GF-D8 (cell line): ENCODE measurements at regions not wholly inside any gene's neighbourhood (a gene's known extent, or its start where the extent isn't known, plus 50 kb on each side); places are given as distances from the start of the nearest gene placed in this dataset.

Experiments
- DNase-seq: peaks from one replicate; lab custom pipeline; 2025; lab: John Stamatoyannopoulos, UW

- no peak for DNase-seq
Observed at GRCh38 chr5:124463851-124464250, 282.6 kb downstream of the ZNF608 start.

- no peak for DNase-seq
Observed at GRCh38 chr5:124462751-124463150, 283.7 kb downstream of the ZNF608 start.

- DNase-seq = no peak
Observed at GRCh38 chr5:124461941-124462340, 284.5 kb downstream of the ZNF608 start.

GRCh38 chr5:124461157-124461556, 285.3 kb downstream of the ZNF608 start:
- no peak for DNase-seq

- no peak for DNase-seq
Observed at GRCh38 chr5:124460642-124461041, 285.8 kb downstream of the ZNF608 start.

GRCh38 chr5:124459984-124460383, 286.5 kb downstream of the ZNF608 start:
- DNase-seq = no peak

GRCh38 chr5:124457901-124458300, 288.5 kb downstream of the ZNF608 start:
- no peak for DNase-seq

GRCh38 chr5:124457101-124457500, 289.3 kb downstream of the ZNF608 start:
- DNase-seq = no peak

GRCh38 chr5:124456249-124456648, 290.2 kb downstream of the ZNF608 start:
- DNase-seq = no peak

- DNase-seq = no peak
Observed at GRCh38 chr5:124454081-124454480, 292.4 kb downstream of the ZNF608 start.

GRCh38 chr5:124453221-124454051, 293.0 kb downstream of the ZNF608 start:
- DNase-seq = no peak

GRCh38 chr5:124452412-124452811, 294.0 kb downstream of the ZNF608 start:
- DNase-seq = no peak

- DNase-seq = no peak
Observed at GRCh38 chr5:124451721-124452383, 294.6 kb downstream of the ZNF608 start.

- DNase-seq = no peak
Observed at GRCh38 chr5:124446120-124446519, 300.3 kb downstream of the ZNF608 start.

GRCh38 chr5:124445070-124445619, 301.3 kb downstream of the ZNF608 start:
- DNase-seq = no peak

- no peak for DNase-seq
Observed at GRCh38 chr5:124444147-124444775, 302.2 kb downstream of the ZNF608 start.

- DNase-seq = no peak
Observed at GRCh38 chr5:124440471-124440870, 306.0 kb downstream of the ZNF608 start.

GRCh38 chr5:124439609-124440008, 306.8 kb downstream of the ZNF608 start:
- no peak for DNase-seq

- no peak for DNase-seq
Observed at GRCh38 chr5:124438903-124439281, 307.5 kb downstream of the ZNF608 start.

- DNase-seq = no peak
Observed at GRCh38 chr5:124438026-124438902, 308.2 kb downstream of the ZNF608 start.

GRCh38 chr5:124436294-124436693, 310.1 kb downstream of the ZNF608 start:
- no peak for DNase-seq

GRCh38 chr5:124433170-124433569, 313.3 kb downstream of the ZNF608 start:
- DNase-seq = no peak
